Nephron progenitor cell (in vitro differentiated cells): ENCODE measurements at regions not wholly inside any gene's neighbourhood (a gene's known extent, or its start where the extent isn't known, plus 50 kb on each side); places are given as distances from the start of the nearest gene placed in this dataset.
"Not testable (repeated sequence)": the region's sequence is repeated elsewhere in the genome, so short reads cannot be mapped to it uniquely, and the experiment has no call there.

Experiments used
- DNase-seq: peaks from one replicate; pipeline ENCODE4 v3.0.0; 2021
- H3K27ac Mint-ChIP-seq: 2 replicates; pipeline ENCODE4 v1.8.0; 2021; ENCODE audit warnings: mild to moderate bottlenecking, moderate library complexity, mixed read lengths
- H3K27me3 Mint-ChIP-seq: 2 replicates; pipeline ENCODE4 v1.8.0; 2021; ENCODE audit warnings: mild to moderate bottlenecking, low read depth, mixed read lengths; ENCODE audit not compliant: poor library complexity
- H3K36me3 Mint-ChIP-seq: 2 replicates; pipeline ENCODE4 v1.8.0; 2021; ENCODE audit warnings: low read depth, mixed read lengths
- H3K4me1 Mint-ChIP-seq: 2 replicates; pipeline ENCODE4 v1.8.0; 2021; ENCODE audit warnings: mixed read lengths
- H3K4me3 Mint-ChIP-seq: 2 replicates; pipeline ENCODE4 v1.8.0; 2021; ENCODE audit warnings: mild to moderate bottlenecking, moderate library complexity, mixed read lengths
- H3K9me3 Mint-ChIP-seq: 2 replicates; pipeline ENCODE4 v1.8.0; 2021; ENCODE audit warnings: mild to moderate bottlenecking, moderate library complexity, mixed read lengths
- TF ChIP-seq, protein P1 (sequence below): fragments of 200-600 bp; sonication (generic); IDR thresholded peaks from 2 replicates; pipeline ENCODE4 v1.5.0; 2021; ENCODE audit warnings: antibody characterized with exemption

DNA sequence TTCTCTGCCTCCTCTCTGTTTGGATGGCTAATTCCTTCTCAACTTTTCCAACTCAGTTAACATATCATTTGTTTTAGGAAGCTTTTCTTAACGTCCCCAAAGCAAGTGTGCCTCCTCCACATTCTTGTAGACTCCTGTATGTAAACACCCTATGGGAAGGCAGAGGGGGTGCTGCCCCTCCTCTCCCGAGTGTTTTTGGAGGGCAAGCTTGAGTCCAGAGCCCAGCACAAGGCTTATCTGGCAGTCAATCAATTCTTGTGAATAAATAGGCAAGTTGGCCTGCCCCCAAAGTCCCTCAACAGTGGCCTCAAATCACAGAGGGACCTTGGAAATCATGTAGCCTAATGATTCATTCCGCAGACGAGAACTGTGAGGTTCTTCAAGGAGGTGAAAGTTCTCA lies 305.6 kb downstream of the RPS24 start:
- H3K27me3 Mint-ChIP-seq: peaks cover 8% of the 10 kb centered on the region
- H3K27ac Mint-ChIP-seq: peak overlapping the region; percentile 18
- no peaks in the 10 kb centered on the region for H3K36me3 Mint-ChIP-seq
- no peaks in the 10 kb centered on the region for H3K9me3 Mint-ChIP-seq
- TF ChIP-seq, protein P1, sequence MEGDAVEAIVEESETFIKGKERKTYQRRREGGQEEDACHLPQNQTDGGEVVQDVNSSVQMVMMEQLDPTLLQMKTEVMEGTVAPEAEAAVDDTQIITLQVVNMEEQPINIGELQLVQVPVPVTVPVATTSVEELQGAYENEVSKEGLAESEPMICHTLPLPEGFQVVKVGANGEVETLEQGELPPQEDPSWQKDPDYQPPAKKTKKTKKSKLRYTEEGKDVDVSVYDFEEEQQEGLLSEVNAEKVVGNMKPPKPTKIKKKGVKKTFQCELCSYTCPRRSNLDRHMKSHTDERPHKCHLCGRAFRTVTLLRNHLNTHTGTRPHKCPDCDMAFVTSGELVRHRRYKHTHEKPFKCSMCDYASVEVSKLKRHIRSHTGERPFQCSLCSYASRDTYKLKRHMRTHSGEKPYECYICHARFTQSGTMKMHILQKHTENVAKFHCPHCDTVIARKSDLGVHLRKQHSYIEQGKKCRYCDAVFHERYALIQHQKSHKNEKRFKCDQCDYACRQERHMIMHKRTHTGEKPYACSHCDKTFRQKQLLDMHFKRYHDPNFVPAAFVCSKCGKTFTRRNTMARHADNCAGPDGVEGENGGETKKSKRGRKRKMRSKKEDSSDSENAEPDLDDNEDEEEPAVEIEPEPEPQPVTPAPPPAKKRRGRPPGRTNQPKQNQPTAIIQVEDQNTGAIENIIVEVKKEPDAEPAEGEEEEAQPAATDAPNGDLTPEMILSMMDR: no peak
- peaks cover 80% of the 10 kb centered on the region for H3K4me1 Mint-ChIP-seq
- no peak for DNase-seq
- peak overlapping the region; percentile 3 for H3K4me3 Mint-ChIP-seq

GRCh38 chr10:78341953-78342614 lies 308.4 kb downstream of the RPS24 start:
- no peak for DNase-seq
- Mint-ChIP-seq H3K27ac (peak overlapping the region; percentile 25), H3K36me3 (peaks cover 7% of the 10 kb centered on the region), H3K27me3 (peaks cover 12% of the 10 kb centered on the region), H3K9me3 (peaks cover 19% of the 10 kb centered on the region), H3K4me1 (peaks cover 53% of the 10 kb centered on the region), H3K4me3 (no peak overlapping the region)
- TF ChIP-seq, protein P1: no peak

- no peak overlapping the region for H3K4me3 Mint-ChIP-seq
- peaks cover 44% of the 10 kb centered on the region for H3K4me1 Mint-ChIP-seq
- no peak for DNase-seq
- TF ChIP-seq, protein P1: no peak
- peaks cover 26% of the 10 kb centered on the region for H3K9me3 Mint-ChIP-seq
- peak overlapping the region; percentile 96 for H3K27ac Mint-ChIP-seq
- H3K27me3 Mint-ChIP-seq: peaks cover 12% of the 10 kb centered on the region
- peaks cover 12% of the 10 kb centered on the region for H3K36me3 Mint-ChIP-seq
Measured at GRCh38 chr10:78342827-78343653, 309.4 kb downstream of the RPS24 start.

DNA sequence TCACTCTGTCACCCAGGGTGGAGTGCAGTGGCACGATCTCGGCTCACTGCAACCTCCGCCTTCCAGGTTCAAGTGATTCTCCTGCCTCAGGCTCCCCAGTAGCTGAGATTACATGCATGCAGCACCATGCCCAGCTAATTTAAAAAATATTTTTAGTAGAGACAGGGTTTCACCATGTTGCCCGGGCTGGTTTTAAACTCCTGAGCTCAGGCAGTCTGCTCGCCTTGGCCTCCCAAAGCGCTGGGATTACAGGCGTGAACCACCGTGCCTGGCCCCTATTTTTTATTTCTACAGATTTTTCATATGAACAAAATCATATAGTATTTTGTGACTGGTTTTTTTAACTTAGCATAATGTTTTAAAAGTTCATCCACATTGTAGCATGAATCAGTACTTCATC lies 310.6 kb downstream of the RPS24 start:
- not testable (repeated sequence) for H3K27ac Mint-ChIP-seq, H3K4me3 Mint-ChIP-seq, H3K27me3 Mint-ChIP-seq, DNase-seq
- peaks cover 12% of the 10 kb centered on the region for H3K36me3 Mint-ChIP-seq
- peaks cover 37% of the 10 kb centered on the region for H3K4me1 Mint-ChIP-seq
- H3K9me3 Mint-ChIP-seq: peaks cover 26% of the 10 kb centered on the region

DNA sequence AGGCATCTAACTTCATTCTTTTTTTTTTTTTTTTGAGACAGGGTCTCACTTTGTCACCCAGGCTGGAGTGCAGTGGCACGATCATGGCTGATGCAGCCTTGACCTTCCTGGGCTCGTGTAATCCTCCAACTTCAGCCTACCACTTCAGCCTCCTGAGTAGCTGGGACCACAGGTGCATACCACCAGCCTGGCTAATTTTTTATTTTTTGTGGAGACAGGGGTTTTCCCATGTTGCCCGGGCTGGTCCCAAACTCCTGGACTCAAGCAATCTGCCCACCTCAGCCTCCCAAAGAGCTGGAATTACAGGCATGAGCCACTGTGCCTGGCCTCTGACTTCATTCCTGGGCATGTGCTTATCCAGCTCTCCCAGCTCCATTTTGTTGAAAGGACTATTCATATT lies 311.9 kb downstream of the RPS24 start:
- not testable (repeated sequence) for H3K27ac Mint-ChIP-seq, DNase-seq, H3K4me3 Mint-ChIP-seq, H3K27me3 Mint-ChIP-seq
- peaks cover 39% of the 10 kb centered on the region for H3K4me1 Mint-ChIP-seq
- peaks cover 12% of the 10 kb centered on the region for H3K36me3 Mint-ChIP-seq
- H3K9me3 Mint-ChIP-seq: peaks cover 26% of the 10 kb centered on the region

DNA sequence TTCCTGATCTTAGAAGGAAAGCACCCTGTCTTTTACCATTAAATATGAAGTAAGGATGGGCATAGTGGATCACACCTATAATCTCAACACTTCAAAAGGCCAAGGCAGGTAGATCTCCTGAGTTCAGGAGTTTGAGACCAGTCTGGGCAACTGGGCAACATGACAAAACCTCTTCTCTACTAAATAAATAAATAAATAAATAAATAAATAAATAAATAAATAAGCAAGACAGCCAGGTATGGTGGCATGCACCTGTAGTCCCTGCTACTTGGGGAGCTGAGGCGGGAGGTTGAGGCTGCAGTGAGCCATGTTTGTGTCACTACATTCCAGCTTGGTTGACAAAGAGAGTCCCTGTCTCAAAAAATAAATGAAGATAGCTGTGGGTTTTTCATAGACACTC lies 313.1 kb downstream of the RPS24 start:
- Mint-ChIP-seq H3K36me3 (peaks cover 12% of the 10 kb centered on the region), H3K9me3 (peaks cover 26% of the 10 kb centered on the region), H3K27ac (no peak overlapping the region), H3K4me1 (peaks cover 48% of the 10 kb centered on the region), H3K4me3 (no peak overlapping the region), H3K27me3 (peaks cover 4% of the 10 kb centered on the region)
- TF ChIP-seq, protein P1: no peak
- DNase-seq: no peak
